H1 (cell line): ENCODE measurements at regions not wholly inside any gene's neighbourhood (a gene's known extent, or its start where the extent isn't known, plus 50 kb on each side); places are given as distances from the start of the nearest gene placed in this dataset.

ENCODE experiments used
- CTCF ChIA-PET: fragments of 300-600 bp; sonication (Branson Sonifier 250); formaldehyde crosslinking; loops from one replicate; lab custom pipeline; 2021; ENCODE audit not compliant: partially characterized antibody; lab: Charles Lee
- POLR2A ChIA-PET: fragments of 300-600 bp; sonication (Branson Sonifier 250); formaldehyde crosslinking; loops from one replicate; lab custom pipeline; 2021; ENCODE audit warnings: inconsistent platforms; ENCODE audit not compliant: partially characterized antibody; lab: Charles Lee
- DNase-seq, 2 experiments: peaks; one replicate each; pipeline versions ENCODE4 v3.0.0 to v3.0.0-alpha.2; 2010 to 2022; ENCODE audit warnings: low spot score in 2 of 2, low read depth in 1 of 2, mixed read lengths in 1 of 2
- FAIRE-seq: peaks from 2 replicates; lab custom pipeline; 2011; peaks lifted over from hg19 to GRCh38; lab: Jason Lieb, UNC
- H2AFZ ChIP-seq: 2 replicates; pipeline ENCODE4 v1.8.1; 2012; ENCODE audit warnings: low read length, inconsistent platforms
- H2AK5ac ChIP-seq: 2 replicates; pipeline ENCODE4 v1.6.1; 2013; ENCODE audit warnings: low read depth, low read length
- H2BK120ac ChIP-seq: replicated peaks from 2 replicates; pipeline ENCODE3; 2013; ENCODE audit warnings: low read depth, low read length, inconsistent platforms
- H2BK12ac ChIP-seq: 2 replicates; pipeline ENCODE4 v1.6.1; 2013; ENCODE audit warnings: low read depth, low read length
- H2BK15ac ChIP-seq: 2 replicates; pipeline ENCODE4 v1.6.1; 2013; ENCODE audit warnings: low read length
- H2BK20ac ChIP-seq: 2 replicates; pipeline ENCODE4 v1.6.1; 2013; ENCODE audit warnings: low read length
- H2BK5ac ChIP-seq: 2 replicates; pipeline ENCODE4 v1.6.1; 2013; ENCODE audit warnings: low read depth, low read length
- H3K14ac ChIP-seq: 2 replicates; pipeline ENCODE4 v1.6.1; 2013; ENCODE audit warnings: inconsistent platforms; ENCODE audit not compliant: insufficient read length
- H3K18ac ChIP-seq: 2 replicates; pipeline ENCODE4 v1.6.1; 2013; ENCODE audit warnings: low read length; ENCODE audit errors: extremely low read depth
- H3K23ac ChIP-seq: 2 replicates; pipeline ENCODE4 v1.6.1; 2013; ENCODE audit warnings: inconsistent platforms; ENCODE audit not compliant: insufficient read length
- H3K23me2 ChIP-seq: 2 replicates; pipeline ENCODE4 v1.6.1; 2013; ENCODE audit warnings: low read depth, low read length
- H3K27ac ChIP-seq: 2 replicates; pipeline ENCODE4 v1.6.1; 2011; ENCODE audit warnings: low read depth, low read length, inconsistent platforms
- H3K27me3 ChIP-seq, 4 experiments: replicated peaks in 1 of 4; 1 replicate in 1 of 4; 2 replicates in 3 of 4; pipeline versions ENCODE4 v1.6.1 to v1.8.1; 2011 to 2013; ENCODE audit warnings: low read length in 3 of 4, mild to moderate bottlenecking in 3 of 4, inconsistent platforms in 2 of 4, mixed read lengths in 2 of 4, moderate library complexity in 1 of 4; ENCODE audit not compliant: control insufficient read depth in 3 of 4, insufficient read depth in 3 of 4; ENCODE audit errors: extremely low read depth in 1 of 4
- H3K36me3 ChIP-seq, 4 experiments: 2 replicates each; pipeline versions ENCODE4 v1.6.1 to v1.8.1; 2011 to 2013; ENCODE audit warnings: mild to moderate bottlenecking in 4 of 4, low read length in 3 of 4, moderate library complexity in 2 of 4, control low read depth in 1 of 4, inconsistent platforms in 1 of 4; ENCODE audit not compliant: insufficient read depth in 4 of 4, control insufficient read depth in 2 of 4
- H3K4ac ChIP-seq: replicated peaks from 2 replicates; pipeline ENCODE3; 2013; ENCODE audit warnings: low read length, low read depth, mixed read lengths, inconsistent platforms; ENCODE audit not compliant: insufficient read length
- H3K4me1 ChIP-seq, 4 experiments: replicated peaks in 1 of 4; 1 replicate in 1 of 4; 2 replicates in 3 of 4; pipeline versions ENCODE4 v1.6.1 to v1.8.1; 2011 to 2013; ENCODE audit warnings: low read length in 3 of 4, inconsistent platforms in 2 of 4, mixed read lengths in 1 of 4; ENCODE audit not compliant: insufficient read depth in 4 of 4, control insufficient read depth in 3 of 4
- H3K4me2 ChIP-seq, 2 experiments: 2 replicates each; pipeline versions ENCODE4 v1.6.1 to v1.8.1; 2011 to 2013; ENCODE audit warnings: low read depth in 2 of 2, low read length in 2 of 2, control low read depth in 1 of 2, inconsistent platforms in 1 of 2, mild to moderate bottlenecking in 1 of 2; ENCODE audit not compliant: insufficient read depth in 1 of 2
- H3K4me3 ChIP-seq, 4 experiments: fragments of 200-600, 300-600 bp in 1 of 4; sonication (generic), shearing (Covaris generic), sonication (Bioruptor Twin) in 1 of 4; 2 replicates each; pipeline versions ENCODE4 v1.5.1 to v1.8.1; 2011 to 2016; ENCODE audit warnings: low read length in 4 of 4, low read depth in 3 of 4, control low read depth in 2 of 4, inconsistent platforms in 2 of 4, mild to moderate bottlenecking in 2 of 4, mixed read lengths in 1 of 4, moderate library complexity in 1 of 4; ENCODE audit not compliant: insufficient read depth in 2 of 4; ENCODE audit errors: extremely low read depth in 1 of 4
- H3K56ac ChIP-seq: replicated peaks from 2 replicates; pipeline ENCODE3; 2013; ENCODE audit warnings: low read depth, mild to moderate bottlenecking, mixed read lengths, low read length, inconsistent platforms; ENCODE audit not compliant: insufficient read length
- H3K79me1 ChIP-seq: 2 replicates; pipeline ENCODE4 v1.6.1; 2013; ENCODE audit warnings: low read depth, low read length, control low read depth
- H3K79me2 ChIP-seq, 2 experiments: 2 replicates each; pipeline versions ENCODE4 v1.6.1 to v1.8.1; 2012 to 2013; ENCODE audit warnings: low read length in 2 of 2, mild to moderate bottlenecking in 2 of 2, inconsistent platforms in 1 of 2; ENCODE audit not compliant: insufficient read depth in 2 of 2, control insufficient read depth in 1 of 2
- H3K9ac ChIP-seq, 4 experiments: replicated peaks in 1 of 4; 1 replicate in 1 of 4; 2 replicates in 3 of 4; pipeline versions ENCODE4 v1.6.1 to v1.8.1; 2011 to 2013; ENCODE audit warnings: low read depth in 3 of 4, low read length in 3 of 4, control low read depth in 2 of 4, mild to moderate bottlenecking in 2 of 4, moderate library complexity in 2 of 4, inconsistent platforms in 1 of 4; ENCODE audit errors: extremely low read depth in 1 of 4
- H3K9me3 ChIP-seq, 2 experiments: 2 replicates each; pipeline versions ENCODE4 v1.6.1 to v1.8.1; 2012 to 2013; ENCODE audit warnings: mild to moderate bottlenecking in 2 of 2, moderate library complexity in 2 of 2, control low read depth in 1 of 2, inconsistent platforms in 1 of 2, low read depth in 1 of 2, low read length in 1 of 2, mixed read lengths in 1 of 2; ENCODE audit not compliant: insufficient read depth in 2 of 2
- H4K20me1 ChIP-seq, 2 experiments: replicated peaks in 1 of 2; 2 replicates each; pipeline versions ENCODE3 to v1.8.1; 2011 to 2013; ENCODE audit warnings: inconsistent platforms in 2 of 2, low read length in 2 of 2, mild to moderate bottlenecking in 1 of 2; ENCODE audit not compliant: insufficient read depth in 2 of 2, control insufficient read depth in 1 of 2
- H4K5ac ChIP-seq: 2 replicates; pipeline ENCODE4 v1.6.1; 2013; ENCODE audit warnings: low read length, low read depth, mixed read lengths, inconsistent platforms; ENCODE audit not compliant: insufficient read length
- H4K8ac ChIP-seq: 2 replicates; pipeline ENCODE4 v1.8.0; 2013; ENCODE audit warnings: mild to moderate bottlenecking, moderate library complexity, low read length, inconsistent platforms; ENCODE audit not compliant: insufficient read depth; ENCODE audit errors: extremely low read depth
- H4K91ac ChIP-seq: replicated peaks from 2 replicates; pipeline ENCODE3; 2013; ENCODE audit warnings: low read length, mixed read lengths, inconsistent platforms; ENCODE audit not compliant: insufficient read length
- CTBP2 ChIP-seq: IDR thresholded peaks from 2 replicates; pipeline ENCODE4 v1.7.0; 2011; ENCODE audit warnings: borderline replicate concordance, mild to moderate bottlenecking, moderate library complexity, mixed read lengths, low read length; ENCODE audit not compliant: insufficient read depth, insufficient read length
- GABPA ChIP-seq: IDR thresholded peaks from 2 replicates; pipeline ENCODE4 v1.6.1; 2011; ENCODE audit warnings: mild to moderate bottlenecking, low read length, moderate library complexity, borderline replicate concordance; ENCODE audit not compliant: insufficient read depth
- HDAC2 ChIP-seq, 2 experiments: fragments of 300-600 bp in 1 of 2; sonication (generic) in 1 of 2; IDR thresholded peaks; 2 replicates each; pipeline ENCODE4 v1.6.1; 2011 to 2012; ENCODE audit warnings: low read depth in 2 of 2, low read length in 2 of 2, mild to moderate bottlenecking in 2 of 2, moderate library complexity in 2 of 2, borderline replicate concordance in 1 of 2, inconsistent platforms in 1 of 2
- HDAC6 ChIP-seq: IDR thresholded peaks from one replicate; pipeline ENCODE4 v1.7.1; 2012; ENCODE audit warnings: low read depth, mild to moderate bottlenecking, inconsistent platforms, low read length, moderate library complexity
- JUN ChIP-seq: IDR thresholded peaks from 2 replicates; pipeline ENCODE4 v1.6.1; 2011; ENCODE audit warnings: low read depth, mild to moderate bottlenecking, improper control_type of control experiment, low read length
- KDM1A ChIP-seq: fragments of 200-600, 300-600 bp; sonication (generic); IDR thresholded peaks from 2 replicates; pipeline ENCODE4 v1.7.1; 2016; ENCODE audit warnings: mild to moderate bottlenecking, low read length, borderline replicate concordance
- KDM5A ChIP-seq: fragments of 200-600 bp; IDR thresholded peaks from 2 replicates; pipeline ENCODE4 v1.7.1; 2012; ENCODE audit warnings: mild to moderate bottlenecking, low read length, inconsistent platforms, mixed read lengths
- POLR2A ChIP-seq, 2 experiments: IDR thresholded peaks; 1 replicate in 1 of 2; 2 replicates in 1 of 2; pipeline ENCODE4 v1.6.1; 2011; ENCODE audit warnings: low read depth in 2 of 2, low read length in 2 of 2, mild to moderate bottlenecking in 2 of 2; ENCODE audit errors: control extremely low read depth in 1 of 2
- POU5F1 ChIP-seq: IDR thresholded peaks from 2 replicates; pipeline ENCODE4 v1.6.1; 2011; ENCODE audit warnings: low read depth, mild to moderate bottlenecking, low read length, moderate library complexity
- RAD21 ChIP-seq, 2 experiments: IDR thresholded peaks in 1 of 2; conservative IDR thresholded peaks in 1 of 2; 2 replicates each; pipeline ENCODE4 v1.6.1; 2011; ENCODE audit warnings: low read depth in 2 of 2, low read length in 2 of 2, improper control_type of control experiment in 1 of 2, inconsistent platforms in 1 of 2, mild to moderate bottlenecking in 1 of 2, moderate library complexity in 1 of 2
- SIRT6 ChIP-seq: IDR thresholded peaks from one replicate; pipeline ENCODE4 v1.7.1; 2012; ENCODE audit warnings: low read length, inconsistent platforms
- TAF1 ChIP-seq: IDR thresholded peaks from 2 replicates; pipeline ENCODE4 v1.6.1; 2011; ENCODE audit warnings: mild to moderate bottlenecking, low read depth, low read length
- ZNF274 ChIP-seq: IDR thresholded peaks from 2 replicates; pipeline ENCODE4 v1.7.0; 2012; ENCODE audit warnings: low read length, borderline replicate concordance; ENCODE audit errors: extremely low read depth
- WGBS, 2 experiments: shearing (Covaris generic) in 1 of 2; methylation state at CpG; one replicate each; pipeline versions ENCODE4 v1.1.6 to v1.1.7; 2013 to 2015; ENCODE audit warnings: low lambda C conversion rate in 2 of 2, mixed read lengths in 2 of 2, inconsistent platforms in 1 of 2, low coverage in 1 of 2, missing lambda C conversion rate in 1 of 2; ENCODE audit not compliant: insufficient replicate concordance in 2 of 2, insufficient coverage in 1 of 2, insufficient read length in 1 of 2; ENCODE audit errors: extremely low coverage in 1 of 2, missing lambda C conversion rate in 1 of 2; 5-methylcytosine and 5-hydroxymethylcytosine counted together
- TF ChIP-seq, protein P1 (sequence below): IDR thresholded peaks from 2 replicates; pipeline ENCODE4 v1.6.1; 2012; ENCODE audit warnings: inconsistent platforms

GRCh38 chr11:120019191-120019590 is 118.7 kb downstream of the TRIM29 start:
- peaks cover 12 to 27% (median 16%) of the 10 kb centered on the region in 4 experiments for H3K4me1 ChIP-seq
- no peak overlapping the region for H3K18ac ChIP-seq
- H2BK5ac ChIP-seq: no peak overlapping the region
- H4K8ac ChIP-seq: no peak overlapping the region
- no peak overlapping the region for H2BK120ac ChIP-seq
- H2BK20ac ChIP-seq: no peak overlapping the region
- no peaks in the 10 kb centered on the region for H4K20me1 ChIP-seq
- WGBS, 2 experiments: 92% methylated on average over 5 of the region's 5 CpGs; no CpG with 5 or more reads in 1 of the 2 experiments
- no peak overlapping the region for H2AK5ac ChIP-seq
- POLR2A ChIA-PET: no interaction called here
- H3K4ac ChIP-seq: no peak overlapping the region
- no peak overlapping the region for H2AFZ ChIP-seq
- H3K27me3 ChIP-seq: peaks cover 0 to 2% (median under 1%) of the 10 kb centered on the region in 4 experiments; a peak in 2 of 7 replicates
- H3K79me2 ChIP-seq: no peaks in the 10 kb centered on the region
- no peaks in the 10 kb centered on the region for H3K79me1 ChIP-seq
- no peak overlapping the region for H3K14ac ChIP-seq
- H3K9ac ChIP-seq: no peak overlapping the region
- H3K4me3 ChIP-seq: no peak overlapping the region
- FAIRE-seq: no peak
- no peak overlapping the region for H4K5ac ChIP-seq
- H3K27ac ChIP-seq: no peak overlapping the region
- 0 out of 2 replicates have a peak overlapping the region, but pooled peaks have one; percentile 10 for H2BK12ac ChIP-seq
- no peak for DNase-seq
- H3K36me3 ChIP-seq: no peaks in the 10 kb centered on the region
- TF ChIP-seq CTBP2: no peak
- TF ChIP-seq GABPA: no peak
- no peak for TF ChIP-seq TAF1
- TF ChIP-seq RAD21 (IDR thresholded peaks at IDR 0.05 in 1 of 2, conservative IDR thresholded peaks at IDR 0.05 in 1 of 2; ENCODE audit: low read depth in 2 of 2, low read length in 2 of 2): no peak
- TF ChIP-seq SIRT6: no peak
- TF ChIP-seq HDAC2 (IDR thresholded peaks at IDR 0.05; ENCODE audit: borderline replicate concordance in 1 of 2, low read depth in 2 of 2, low read length in 2 of 2): no peak
- TF ChIP-seq, protein P1, sequence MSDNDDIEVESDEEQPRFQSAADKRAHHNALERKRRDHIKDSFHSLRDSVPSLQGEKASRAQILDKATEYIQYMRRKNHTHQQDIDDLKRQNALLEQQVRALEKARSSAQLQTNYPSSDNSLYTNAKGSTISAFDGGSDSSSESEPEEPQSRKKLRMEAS: no peak
- no peak for TF ChIP-seq POU5F1
- TF ChIP-seq JUN: no peak
- TF ChIP-seq KDM1A: no peak
- no peak for TF ChIP-seq KDM5A
- no peak for TF ChIP-seq ZNF274
- TF ChIP-seq POLR2A (IDR thresholded peaks at IDR 0.05; ENCODE audit: control extremely low read depth in 1 of 2, low read depth in 2 of 2, low read length in 2 of 2): no peak
- no peak for TF ChIP-seq HDAC6
- no peaks in the 10 kb centered on the region for H3K9me3 ChIP-seq
- H2BK15ac ChIP-seq: no peak overlapping the region
- no peak overlapping the region for H4K91ac ChIP-seq
- CTCF ChIA-PET: interaction anchor here (0.8 to 10.0 kb wide), 6 partner anchors 13 to 96 kb away, joined by 3 to 146 read pairs (median 5); no protein-coding TSS in a partner anchor
- no peak overlapping the region for H3K23ac ChIP-seq
- H3K23me2 ChIP-seq: no peaks in the 10 kb centered on the region; the same call in 1 of the 2 replicates
- no peak overlapping the region for H3K56ac ChIP-seq
- H3K4me2 ChIP-seq: no peak overlapping the region
